H9 (cell line): ENCODE measurements at regions not wholly inside any gene's neighbourhood (a gene's known extent, or its start where the extent isn't known, plus 50 kb on each side); places are given as distances from the start of the nearest gene placed in this dataset.

Source experiments
- DNase-seq: peaks from one replicate; pipeline ENCODE4 v3.0.0-alpha.2; 2017
- H2AFZ ChIP-seq: one replicate; pipeline ENCODE4 v1.6.1; 2013; ENCODE audit warnings: mild to moderate bottlenecking, low read length, control low read depth, moderate library complexity
- H2AK5ac ChIP-seq: 2 replicates; pipeline ENCODE4 v1.6.1; 2013; ENCODE audit warnings: low read length, control low read depth, mixed read lengths; ENCODE audit not compliant: insufficient read length
- H2BK120ac ChIP-seq: one replicate; pipeline ENCODE4 v1.6.1; 2013; ENCODE audit warnings: low read depth, mild to moderate bottlenecking, low read length, control low read depth, inconsistent platforms; ENCODE audit not compliant: poor library complexity, severe bottlenecking
- H2BK12ac ChIP-seq: 2 replicates; pipeline ENCODE4 v1.6.1; 2013; ENCODE audit warnings: low read length, control low read depth, mixed read lengths, low read depth; ENCODE audit not compliant: insufficient read length
- H2BK15ac ChIP-seq: 2 replicates; pipeline ENCODE4 v1.6.1; 2013; ENCODE audit warnings: low read depth, low read length, control low read depth
- H2BK20ac ChIP-seq: one replicate; pipeline ENCODE4 v1.6.1; 2013; ENCODE audit warnings: low read depth, mild to moderate bottlenecking, low read length, control low read depth, inconsistent platforms; ENCODE audit not compliant: poor library complexity, severe bottlenecking
- H2BK5ac ChIP-seq: 2 replicates; pipeline ENCODE4 v1.6.1; 2013; ENCODE audit warnings: low read length, control low read depth, mixed read lengths; ENCODE audit not compliant: insufficient read length
- H3K14ac ChIP-seq: 2 replicates; pipeline ENCODE4 v1.6.1; 2013; ENCODE audit warnings: low read length, control low read depth; ENCODE audit not compliant: insufficient read depth
- H3K18ac ChIP-seq: 2 replicates; pipeline ENCODE4 v1.6.1; 2013; ENCODE audit warnings: low read depth, mild to moderate bottlenecking, mixed read lengths, low read length, control low read depth; ENCODE audit not compliant: insufficient read length
- H3K23ac ChIP-seq: 2 replicates; pipeline ENCODE4 v1.6.1; 2013; ENCODE audit warnings: low read length, control low read depth, mixed read lengths, low read depth; ENCODE audit not compliant: insufficient read length
- H3K23me2 ChIP-seq: 2 replicates; pipeline ENCODE4 v1.6.1; 2013; ENCODE audit warnings: low read depth, mild to moderate bottlenecking, mixed read lengths, low read length, control low read depth; ENCODE audit not compliant: insufficient read length, poor library complexity, severe bottlenecking
- H3K27ac ChIP-seq: 2 replicates; pipeline ENCODE4 v1.5.1; 2013; ENCODE audit warnings: low read length, control low read depth, mixed read lengths, low read depth; ENCODE audit not compliant: insufficient read length
- H3K27me3 ChIP-seq: 2 replicates; pipeline ENCODE4 v1.6.1; 2013; ENCODE audit warnings: low read length, control low read depth, inconsistent platforms; ENCODE audit not compliant: insufficient read depth
- H3K4ac ChIP-seq: 2 replicates; pipeline ENCODE4 v1.6.1; 2013; ENCODE audit warnings: low read depth, mild to moderate bottlenecking, control low read depth, inconsistent platforms, low read length, moderate library complexity
- H3K4me1 ChIP-seq: 2 replicates; pipeline ENCODE4 v1.6.1; 2013; ENCODE audit warnings: low read length, control low read depth, inconsistent platforms; ENCODE audit not compliant: insufficient read depth
- H3K4me2 ChIP-seq: 2 replicates; pipeline ENCODE4 v1.6.1; 2013; ENCODE audit warnings: low read length, control low read depth, mixed read lengths; ENCODE audit not compliant: insufficient read length, insufficient read depth
- H3K56ac ChIP-seq: 2 replicates; pipeline ENCODE4 v1.6.1; 2013; ENCODE audit warnings: low read depth, mild to moderate bottlenecking, mixed read lengths, low read length, control low read depth; ENCODE audit not compliant: insufficient read length
- H3K79me1 ChIP-seq: 2 replicates; pipeline ENCODE4 v1.6.1; 2013; ENCODE audit warnings: low read depth, mild to moderate bottlenecking, moderate library complexity, low read length, control low read depth, inconsistent platforms; ENCODE audit not compliant: insufficient read depth, poor library complexity, severe bottlenecking
- H3K79me2 ChIP-seq: 2 replicates; pipeline ENCODE4 v1.6.1; 2013; ENCODE audit warnings: low read length, control low read depth, inconsistent platforms; ENCODE audit not compliant: insufficient read depth
- H3K9ac ChIP-seq: 2 replicates; pipeline ENCODE4 v1.6.1; 2013; ENCODE audit warnings: low read length, control low read depth, mixed read lengths; ENCODE audit not compliant: insufficient read length; ENCODE audit errors: extremely low read depth
- H3K9me3 ChIP-seq: one replicate; pipeline ENCODE4 v1.6.1; 2013; ENCODE audit warnings: low read depth, low read length, inconsistent platforms; ENCODE audit not compliant: control insufficient read depth
- H3T11ph ChIP-seq: one replicate; pipeline ENCODE4 v1.6.1; 2013; ENCODE audit warnings: mild to moderate bottlenecking, low read length, control low read depth, inconsistent platforms
- H4K20me1 ChIP-seq: one replicate; pipeline ENCODE4 v1.6.1; 2013; ENCODE audit not compliant: control insufficient read depth, insufficient read length, insufficient read depth
- H4K5ac ChIP-seq: 2 replicates; pipeline ENCODE4 v1.6.1; 2013; ENCODE audit warnings: low read depth, mild to moderate bottlenecking, mixed read lengths, low read length, control low read depth; ENCODE audit not compliant: insufficient read length
- H4K8ac ChIP-seq: replicated peaks from 2 replicates; pipeline ENCODE4 v1.6.1; 2013; ENCODE audit warnings: low read length, control low read depth, mixed read lengths, low read depth; ENCODE audit not compliant: insufficient read length
- H4K91ac ChIP-seq: 2 replicates; pipeline ENCODE4 v1.6.1; 2013; ENCODE audit warnings: low read depth, mild to moderate bottlenecking, moderate library complexity, mixed read lengths, low read length, control low read depth; ENCODE audit not compliant: insufficient read length
- H3K27ac Mint-ChIP-seq, 3 experiments: 2 replicates in 2 of 3; 3 replicates in 1 of 3; pipeline ENCODE4 v1.8.0; 2020 to 2021; ENCODE audit warnings: mixed read lengths in 3 of 3, mild to moderate bottlenecking in 1 of 3, moderate library complexity in 1 of 3
- H3K27me3 Mint-ChIP-seq: 2 replicates; pipeline ENCODE4 v1.8.0; 2021; ENCODE audit warnings: low read depth, mild to moderate bottlenecking, moderate library complexity, mixed read lengths
- H3K36me3 Mint-ChIP-seq, 3 experiments: 2 replicates in 2 of 3; 3 replicates in 1 of 3; pipeline ENCODE4 v1.8.0; 2020 to 2021; ENCODE audit warnings: low read depth in 3 of 3, mixed read lengths in 3 of 3; ENCODE audit not compliant: insufficient read depth in 1 of 3
- H3K4me1 Mint-ChIP-seq, 2 experiments: 2 replicates each; pipeline ENCODE4 v1.8.0; 2020; ENCODE audit warnings: mixed read lengths in 2 of 2
- H3K4me3 Mint-ChIP-seq, 2 experiments: 2 replicates in 1 of 2; 3 replicates in 1 of 2; pipeline ENCODE4 v1.8.0; 2020 to 2021; ENCODE audit warnings: mild to moderate bottlenecking in 2 of 2, mixed read lengths in 2 of 2, moderate library complexity in 1 of 2
- H3K9me3 Mint-ChIP-seq, 2 experiments: 2 replicates in 1 of 2; 3 replicates in 1 of 2; pipeline ENCODE4 v1.8.0; 2020; ENCODE audit warnings: mild to moderate bottlenecking in 2 of 2, mixed read lengths in 2 of 2, moderate library complexity in 1 of 2
- TF ChIP-seq, protein P1 (sequence below): fragments of 200-600 bp; sonication (generic); conservative IDR thresholded peaks from 3 replicates; pipeline ENCODE4 v1.8.0; 2021; ENCODE audit warnings: antibody characterized with exemption, mild to moderate bottlenecking

GRCh38 chr4:171353535-171353934 lies 459.7 kb upstream of the GALNTL6 start:
- no peaks in the 10 kb centered on the region for H4K20me1 ChIP-seq
- H3K4me2 ChIP-seq = no peak overlapping the region
- H3K23ac ChIP-seq = no peak overlapping the region
- H2BK15ac ChIP-seq = no peak overlapping the region
- no peak overlapping the region for H3K27ac Mint-ChIP-seq
- TF ChIP-seq, protein P1, sequence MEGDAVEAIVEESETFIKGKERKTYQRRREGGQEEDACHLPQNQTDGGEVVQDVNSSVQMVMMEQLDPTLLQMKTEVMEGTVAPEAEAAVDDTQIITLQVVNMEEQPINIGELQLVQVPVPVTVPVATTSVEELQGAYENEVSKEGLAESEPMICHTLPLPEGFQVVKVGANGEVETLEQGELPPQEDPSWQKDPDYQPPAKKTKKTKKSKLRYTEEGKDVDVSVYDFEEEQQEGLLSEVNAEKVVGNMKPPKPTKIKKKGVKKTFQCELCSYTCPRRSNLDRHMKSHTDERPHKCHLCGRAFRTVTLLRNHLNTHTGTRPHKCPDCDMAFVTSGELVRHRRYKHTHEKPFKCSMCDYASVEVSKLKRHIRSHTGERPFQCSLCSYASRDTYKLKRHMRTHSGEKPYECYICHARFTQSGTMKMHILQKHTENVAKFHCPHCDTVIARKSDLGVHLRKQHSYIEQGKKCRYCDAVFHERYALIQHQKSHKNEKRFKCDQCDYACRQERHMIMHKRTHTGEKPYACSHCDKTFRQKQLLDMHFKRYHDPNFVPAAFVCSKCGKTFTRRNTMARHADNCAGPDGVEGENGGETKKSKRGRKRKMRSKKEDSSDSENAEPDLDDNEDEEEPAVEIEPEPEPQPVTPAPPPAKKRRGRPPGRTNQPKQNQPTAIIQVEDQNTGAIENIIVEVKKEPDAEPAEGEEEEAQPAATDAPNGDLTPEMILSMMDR = no peak
- no peak overlapping the region for H4K5ac ChIP-seq
- no peaks in the 10 kb centered on the region for H3K9me3 ChIP-seq
- H2BK5ac ChIP-seq = no peak overlapping the region
- H4K91ac ChIP-seq = no peak overlapping the region
- H3K36me3 Mint-ChIP-seq = no peaks in the 10 kb centered on the region
- no peak overlapping the region for H2AK5ac ChIP-seq
- H3K4ac ChIP-seq = no peak overlapping the region
- no peak overlapping the region for H2BK120ac ChIP-seq
- H3K4me1 ChIP-seq = no peaks in the 10 kb centered on the region
- H3K79me2 ChIP-seq = no peaks in the 10 kb centered on the region
- H3K27ac ChIP-seq = no peak overlapping the region
- no peak overlapping the region for H3K14ac ChIP-seq
- H3K4me1 Mint-ChIP-seq = no peaks in the 10 kb centered on the region
- H3K27me3 ChIP-seq = no peaks in the 10 kb centered on the region
- no peaks in the 10 kb centered on the region for H3K79me1 ChIP-seq
- H2AFZ ChIP-seq = no peak overlapping the region
- no peak overlapping the region for H3T11ph ChIP-seq
- H3K4me3 Mint-ChIP-seq = no peak overlapping the region
- H3K9me3 Mint-ChIP-seq = peaks cover 0 to 3% of the 10 kb centered on the region in 2 experiments; a peak in 1 of 5 replicates
- H2BK12ac ChIP-seq = no peak overlapping the region
- H3K18ac ChIP-seq = no peak overlapping the region
- H3K9ac ChIP-seq = no peak overlapping the region
- H3K56ac ChIP-seq = no peak overlapping the region
- DNase-seq = no peak
- H2BK20ac ChIP-seq = no peak overlapping the region
- H3K27me3 Mint-ChIP-seq = no peaks in the 10 kb centered on the region
- no peak overlapping the region for H4K8ac ChIP-seq
- no peaks in the 10 kb centered on the region for H3K23me2 ChIP-seq
